ENCODE measurements at regions not wholly inside any gene's neighbourhood (a gene's known extent, or its start where the extent isn't known, plus 50 kb on each side); places are given as distances from the start of the nearest gene placed in this dataset.

DNA sequence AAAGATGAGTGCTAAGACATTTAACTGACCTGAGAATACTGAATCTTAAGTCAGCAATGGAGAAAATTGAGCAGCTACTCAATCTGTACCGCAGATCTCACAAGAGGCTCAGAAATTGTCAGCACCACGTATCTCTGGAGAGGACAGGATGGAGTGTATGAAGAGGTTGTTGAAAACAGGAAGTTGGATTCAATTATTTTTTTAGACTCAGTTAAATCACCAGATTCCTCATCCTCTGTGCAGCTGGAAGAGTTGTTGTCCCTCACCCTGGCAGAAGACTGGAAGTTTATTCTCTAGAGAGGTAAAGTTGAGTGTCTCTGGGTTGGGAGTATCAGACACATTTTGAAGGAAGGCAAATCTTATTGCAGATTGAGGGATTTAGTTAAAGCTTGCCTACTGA is 114.9 kb upstream of the NT5C1B start:
- no peak for DNase-seq

DNA sequence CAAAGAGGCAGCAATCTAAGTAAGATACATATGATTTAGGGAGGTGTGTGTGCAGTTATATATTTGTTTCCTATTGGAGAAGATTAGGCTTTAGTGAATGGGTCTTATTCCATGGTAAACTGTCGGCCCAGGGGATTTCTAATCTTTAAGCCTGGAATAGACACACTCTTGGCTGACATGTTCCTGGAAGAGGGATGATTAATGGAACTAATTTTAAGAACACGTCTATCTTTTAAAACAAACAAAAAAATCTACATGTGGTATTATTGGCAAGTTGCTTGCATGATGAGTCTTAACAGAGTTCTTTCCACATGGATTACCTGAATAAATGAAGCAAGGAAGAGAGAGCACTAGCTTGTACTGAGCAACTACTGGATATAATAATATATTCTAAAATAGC is 114.2 kb upstream of the NT5C1B start:
- DNase-seq: no peak

DNA sequence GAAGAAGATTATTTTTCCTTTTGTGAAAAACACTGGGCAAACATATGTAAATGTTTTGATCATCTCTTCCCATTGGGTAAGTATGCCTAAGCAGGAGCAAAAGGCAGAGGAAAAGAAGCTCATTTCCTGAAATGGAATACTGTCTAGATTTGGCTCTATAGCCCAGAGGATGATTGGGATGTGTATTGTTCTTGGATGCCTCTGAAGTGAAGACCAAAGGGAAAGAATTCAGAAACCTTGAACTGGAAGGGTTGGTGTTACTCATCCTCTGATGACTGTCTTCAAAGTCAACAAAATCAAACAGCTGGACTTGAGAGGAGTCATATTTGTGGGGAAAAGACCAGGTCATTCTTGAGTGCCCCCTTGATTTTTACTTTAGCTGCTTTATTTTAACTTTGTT is 112.6 kb upstream of the NT5C1B start:
- no peak for DNase-seq

DNA sequence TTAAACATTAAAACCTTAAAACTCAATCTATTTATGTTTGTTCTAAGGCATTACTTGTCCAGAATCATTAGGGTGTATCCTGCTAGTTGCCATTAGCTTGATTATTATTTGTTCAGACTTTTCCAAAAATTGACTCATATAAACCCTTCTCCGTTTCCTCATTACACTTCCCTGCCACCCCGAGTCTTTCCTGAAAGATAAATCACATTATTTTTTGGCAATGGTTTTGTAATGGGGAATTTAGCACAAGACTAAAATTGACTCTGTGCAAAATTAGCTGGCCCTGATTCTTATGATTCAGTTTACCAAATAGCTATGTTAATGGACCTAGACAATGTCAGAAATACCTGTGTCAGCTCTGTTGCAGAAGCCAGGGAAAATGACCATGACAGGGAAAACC is 112.2 kb upstream of the NT5C1B start:
- DNase-seq: no peak

DNA sequence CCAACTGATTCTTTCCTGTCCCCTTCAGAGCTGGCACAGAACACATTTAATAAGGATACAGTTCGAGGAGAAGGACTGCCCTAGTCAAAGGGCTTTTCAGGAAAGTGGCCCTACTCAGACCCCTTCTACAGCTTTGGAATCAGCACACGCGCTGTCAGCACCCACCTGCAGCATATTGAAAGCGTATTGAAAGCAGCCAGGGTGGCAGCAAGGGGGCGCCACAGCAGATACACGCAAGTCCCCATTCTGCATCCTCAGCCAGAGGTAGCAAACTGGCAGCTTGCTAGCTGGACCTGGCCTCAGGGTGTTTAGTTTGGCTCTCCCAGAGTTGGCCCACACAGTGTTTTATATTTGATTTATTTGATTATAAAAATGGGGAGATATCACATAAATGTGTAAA is 101.0 kb upstream of the NT5C1B start:
- no peak for DNase-seq

DNA sequence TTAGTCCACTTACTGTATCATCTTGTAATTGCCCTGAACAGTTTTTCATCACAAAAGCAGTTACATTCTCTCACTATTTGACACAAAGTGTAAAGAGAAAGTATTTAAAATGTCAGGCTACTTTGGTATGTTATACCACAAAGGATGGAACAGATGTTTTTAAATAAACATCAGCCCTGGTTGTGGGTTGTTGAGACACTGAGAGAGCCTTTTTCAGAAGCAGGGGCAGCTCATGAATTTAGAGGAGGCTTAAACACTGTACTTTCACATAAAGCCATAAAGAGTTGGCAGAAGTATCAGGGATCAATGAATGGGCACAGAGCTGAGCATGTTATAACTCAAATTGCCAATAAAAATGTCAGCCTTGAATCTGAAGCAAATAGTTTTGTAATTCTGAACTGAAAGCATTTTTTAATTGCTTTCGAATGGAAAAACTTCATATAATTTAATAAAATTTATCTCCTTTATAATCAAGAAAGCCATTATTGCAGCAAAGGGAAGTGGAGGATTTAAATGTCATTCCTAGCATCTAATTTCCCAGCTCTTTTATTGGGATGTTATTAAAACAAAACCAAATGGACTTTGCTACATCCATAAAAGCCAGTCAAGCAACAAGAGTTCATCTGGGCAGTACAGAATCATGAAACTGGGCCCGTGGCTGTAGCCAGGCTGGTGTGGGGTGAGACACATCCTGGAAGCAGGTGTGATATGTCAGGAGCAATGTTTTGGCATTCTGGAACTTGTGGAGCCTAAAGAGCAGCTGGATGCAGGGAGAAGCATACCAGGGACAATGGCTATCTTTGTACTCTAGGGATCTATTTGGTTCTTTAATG is 95.1 kb upstream of the NT5C1B start:
- DNase-seq: no peak

DNA sequence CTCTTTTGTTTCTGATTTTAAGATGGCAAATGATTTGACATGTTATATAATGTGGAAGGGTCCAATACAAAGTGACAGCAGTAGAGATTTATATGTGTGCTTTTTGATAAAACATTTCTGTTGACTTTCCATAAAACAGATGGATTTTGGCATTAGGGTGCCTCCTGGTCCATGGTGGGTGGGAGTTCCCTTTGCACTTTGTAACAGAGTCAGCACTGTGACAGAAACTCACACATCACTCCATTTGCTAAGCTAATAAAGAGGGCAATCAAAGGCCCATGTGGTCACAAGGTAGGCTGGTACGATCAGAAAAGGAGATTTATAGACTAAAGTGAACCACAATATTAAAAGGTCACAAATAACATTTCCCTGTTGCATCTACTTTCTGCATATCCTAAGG is 93.3 kb upstream of the NT5C1B start:
- no peak for DNase-seq

DNA sequence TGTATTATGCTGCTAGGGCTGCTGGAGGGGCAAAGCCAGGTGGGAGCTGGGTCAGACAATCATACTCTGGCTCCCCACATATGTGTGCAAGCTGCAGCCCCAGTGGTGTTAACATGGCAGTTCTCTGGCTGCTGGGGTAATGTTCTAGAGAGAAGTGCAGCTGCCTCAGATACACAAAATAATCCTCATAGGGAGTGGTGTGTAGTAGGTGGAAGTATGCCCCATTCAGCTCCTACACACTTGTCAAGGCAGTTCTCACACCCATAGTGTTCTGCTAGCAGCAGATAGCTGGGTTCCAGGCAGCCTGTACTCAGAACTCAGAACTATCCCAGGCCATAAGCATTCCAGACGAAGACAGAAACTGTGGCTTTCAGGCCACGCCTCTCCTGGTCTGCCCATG is 87.9 kb upstream of the NT5C1B start:
- no peak for DNase-seq

DNA sequence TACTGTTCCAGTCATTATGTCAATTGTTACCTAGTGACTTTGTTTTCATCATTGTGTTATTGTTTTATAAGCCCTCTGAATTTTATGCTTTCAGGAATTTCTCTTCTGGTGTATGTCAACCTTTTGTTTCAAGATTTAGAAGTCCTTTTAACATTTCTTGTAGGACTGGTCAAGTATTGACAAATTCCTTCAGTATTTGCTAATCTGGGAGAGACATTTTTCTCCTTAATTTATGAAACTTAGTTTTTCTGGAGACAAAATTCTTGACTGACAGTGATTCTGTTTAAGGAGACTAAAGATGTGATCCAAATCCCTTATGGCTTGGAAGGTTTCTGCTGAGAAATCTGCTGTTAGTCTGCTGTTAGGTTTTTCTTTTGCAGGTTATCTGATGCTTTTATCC is 84.9 kb upstream of the NT5C1B start:
- DNase-seq: no peak

DNA sequence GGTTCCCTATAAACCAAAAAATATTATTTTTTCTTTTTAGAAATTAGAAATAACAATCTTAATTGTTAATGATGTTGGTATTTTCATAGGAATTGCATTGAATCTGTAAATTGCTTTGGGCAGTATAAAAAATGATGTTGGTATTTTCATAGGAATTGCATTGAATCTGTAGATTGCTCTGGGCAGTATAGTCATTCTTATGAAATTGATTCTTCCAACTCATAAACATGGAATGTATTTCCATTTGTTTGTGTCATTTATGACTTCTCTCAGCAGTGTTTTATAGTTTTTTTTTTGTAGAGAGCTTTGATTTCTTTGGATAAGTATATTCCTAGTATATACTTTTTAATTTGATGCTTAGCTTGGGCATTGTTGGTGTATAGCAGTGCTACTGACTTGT is 82.0 kb upstream of the NT5C1B start:
- no peak for DNase-seq

DNA sequence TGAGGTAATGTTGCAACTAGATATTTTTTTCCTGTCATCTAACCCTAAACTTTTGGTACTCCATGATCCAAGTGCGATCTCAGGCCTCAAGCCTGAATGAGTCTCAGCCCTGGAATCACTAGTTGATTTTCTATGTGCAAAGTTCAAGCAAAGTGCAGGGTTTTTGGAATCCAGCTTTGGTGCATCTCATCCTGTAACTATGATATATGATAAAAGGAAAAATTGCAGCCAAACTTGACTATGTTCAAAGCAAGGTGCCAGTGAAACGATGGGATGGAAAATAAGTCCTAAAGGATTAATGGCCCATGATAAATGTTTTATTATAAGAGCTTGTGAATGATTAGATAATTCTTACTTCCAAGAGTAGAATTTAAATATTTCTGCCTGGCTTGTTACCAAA is 78.9 kb upstream of the NT5C1B start:
- DNase-seq: no peak

DNA sequence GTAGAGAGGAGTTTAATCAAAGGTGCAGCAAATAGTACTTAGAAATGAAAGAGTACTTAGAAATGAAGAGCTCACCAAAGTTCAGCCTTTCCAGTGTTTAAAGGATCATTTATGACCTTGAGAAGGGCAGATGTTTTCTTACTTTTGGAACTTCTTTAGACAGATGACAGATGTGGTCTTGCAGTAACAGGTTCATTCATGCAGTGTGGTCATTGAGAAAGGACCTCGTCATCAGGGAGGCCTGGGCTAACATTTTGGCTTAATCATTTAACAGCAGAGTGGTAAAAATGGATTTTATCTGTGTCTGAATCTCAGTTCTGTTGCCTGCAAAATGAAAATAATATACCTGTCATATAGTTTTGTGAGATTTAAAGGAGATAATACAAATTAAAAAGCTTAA is 75.1 kb upstream of the NT5C1B start:
- no peak for DNase-seq

DNA sequence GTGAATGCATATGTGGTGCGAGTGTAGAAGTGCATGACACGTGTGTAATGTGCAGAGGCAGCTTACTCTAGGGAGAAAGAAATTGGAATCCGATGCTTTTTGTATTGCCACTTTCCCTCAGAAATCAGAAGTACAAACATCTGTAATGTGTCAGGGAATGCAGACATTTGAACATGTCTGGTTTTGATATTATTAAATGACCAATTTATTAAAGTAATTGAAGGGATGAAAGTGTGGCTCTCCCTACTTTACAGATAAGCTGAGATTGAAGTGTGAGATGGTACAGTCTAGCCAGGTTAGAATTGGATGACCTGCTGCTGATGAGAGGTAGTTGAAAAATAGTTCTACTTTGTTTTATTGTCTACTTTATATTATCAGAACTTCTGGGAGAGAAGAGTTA is 74.5 kb upstream of the NT5C1B start:
- no peak for DNase-seq

DNA sequence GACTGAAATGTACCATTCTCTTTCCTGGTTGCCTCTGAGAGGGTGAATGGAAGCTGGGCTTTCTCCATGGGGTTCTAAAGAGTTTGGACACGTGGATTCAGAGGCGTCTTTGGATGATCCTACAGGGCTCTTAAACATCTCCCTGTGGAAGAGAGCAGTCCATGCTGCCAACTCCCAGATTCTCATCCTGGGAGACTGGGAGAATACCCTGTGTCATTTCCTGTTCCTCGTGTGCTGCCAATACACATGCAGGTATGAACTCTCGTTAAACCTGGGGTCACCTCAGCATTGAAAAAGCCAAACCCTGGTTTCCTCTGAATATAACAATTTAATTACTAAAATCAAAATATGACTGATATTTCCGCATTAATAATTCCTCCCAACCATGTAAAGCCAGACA is 73.3 kb upstream of the NT5C1B start:
- DNase-seq: no peak

DNA sequence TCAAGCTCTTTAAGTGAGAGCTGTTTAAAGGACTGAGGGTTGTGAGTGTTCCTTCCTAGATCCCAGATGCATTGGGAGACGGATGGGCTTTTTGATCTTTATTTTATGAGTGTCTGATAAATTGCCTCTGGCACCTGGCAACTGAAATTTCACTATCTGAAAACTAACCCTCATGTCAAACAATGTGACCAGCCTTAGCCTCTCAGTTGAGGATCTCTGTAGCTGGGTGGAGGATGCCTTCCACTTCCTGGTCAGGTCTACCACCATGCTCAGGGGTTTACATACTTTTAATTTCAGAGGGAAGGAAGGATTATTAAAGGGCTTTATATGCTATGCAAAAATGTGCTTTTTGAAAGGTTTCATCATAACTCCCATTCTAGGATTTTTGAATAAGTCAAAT is 70.5 kb upstream of the NT5C1B start:
- DNase-seq: no peak

DNA sequence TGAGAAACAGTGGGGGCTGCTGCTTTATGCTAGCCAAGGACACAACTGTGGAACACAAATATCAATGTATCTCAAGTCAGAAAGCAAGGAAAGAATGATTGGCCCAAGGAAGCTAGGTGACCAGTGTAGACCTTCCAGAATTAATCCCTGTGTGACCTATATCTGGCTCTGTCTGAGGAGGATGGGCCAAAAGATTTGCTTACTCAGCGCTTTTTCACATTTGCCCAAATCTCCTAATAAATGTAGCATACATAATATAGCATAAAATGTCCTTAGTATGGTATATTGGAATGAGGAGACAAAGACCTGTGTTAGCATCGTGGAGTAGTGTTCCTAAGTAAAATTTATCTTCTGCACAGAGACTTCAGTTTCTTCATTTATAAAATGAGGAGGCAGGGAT is 66.7 kb upstream of the NT5C1B start:
- no peak for DNase-seq

DNA sequence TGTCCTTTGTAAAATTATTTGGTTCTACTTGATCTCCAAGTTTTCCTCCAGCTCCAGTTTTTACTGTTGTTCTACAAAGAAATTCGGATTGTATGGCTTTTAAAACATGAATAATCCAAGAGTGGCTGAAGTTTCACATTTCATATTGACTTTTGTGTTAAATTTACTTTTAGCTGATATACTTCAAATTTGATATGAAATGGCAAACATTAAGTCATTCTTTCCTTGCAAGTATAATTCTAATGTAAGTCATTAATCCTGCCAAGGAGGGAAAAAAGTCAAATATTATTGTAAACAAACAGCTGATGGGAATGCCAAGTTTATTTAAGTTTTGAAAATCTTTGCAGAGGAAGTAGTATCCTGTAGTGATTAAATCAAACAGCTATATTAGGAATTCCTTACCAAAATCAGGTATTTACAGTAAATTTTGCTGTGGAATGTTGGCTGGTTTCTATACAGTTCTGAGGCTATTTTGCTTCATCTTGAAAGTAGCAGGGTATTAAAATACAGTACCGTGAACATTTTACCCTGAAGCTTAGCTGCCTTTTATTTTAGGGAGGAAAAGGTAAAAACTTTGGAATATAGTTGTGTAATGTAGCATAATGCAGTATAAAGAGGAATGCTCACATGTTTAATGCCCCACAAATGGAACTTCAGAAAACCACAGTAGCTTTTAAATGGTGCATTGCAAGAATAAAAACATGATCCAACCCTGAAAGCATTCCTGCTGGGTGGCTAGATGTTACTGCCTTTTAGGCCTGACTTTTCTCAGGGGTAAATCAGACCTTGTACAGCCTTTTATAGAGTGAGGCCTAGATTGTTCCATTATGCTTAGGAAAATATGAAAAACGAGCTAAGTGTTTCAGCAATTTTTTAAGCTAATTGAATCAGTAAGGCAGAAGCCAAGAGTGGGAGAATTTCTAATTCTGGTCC is 62.7 kb upstream of the NT5C1B start:
- no peak for DNase-seq

DNA sequence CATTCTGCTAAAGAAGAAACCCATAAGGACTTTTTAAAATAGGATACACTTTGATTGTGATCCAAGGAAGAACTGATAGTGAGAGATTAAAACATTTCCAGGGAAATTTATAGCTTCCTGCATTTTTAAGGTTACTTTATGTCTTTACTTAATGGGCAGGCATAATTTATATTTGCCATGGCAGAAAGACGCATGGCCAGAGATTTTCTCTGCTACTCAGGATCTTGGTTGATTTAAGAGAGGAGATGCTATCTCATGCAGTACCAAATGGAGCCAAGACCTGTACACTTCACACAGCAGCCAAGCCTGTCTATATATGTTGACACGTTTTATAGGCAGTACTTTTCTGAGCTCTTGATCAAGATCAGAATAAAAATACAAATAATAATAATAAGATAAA is 60.9 kb upstream of the NT5C1B start:
- no peak for DNase-seq

DNA sequence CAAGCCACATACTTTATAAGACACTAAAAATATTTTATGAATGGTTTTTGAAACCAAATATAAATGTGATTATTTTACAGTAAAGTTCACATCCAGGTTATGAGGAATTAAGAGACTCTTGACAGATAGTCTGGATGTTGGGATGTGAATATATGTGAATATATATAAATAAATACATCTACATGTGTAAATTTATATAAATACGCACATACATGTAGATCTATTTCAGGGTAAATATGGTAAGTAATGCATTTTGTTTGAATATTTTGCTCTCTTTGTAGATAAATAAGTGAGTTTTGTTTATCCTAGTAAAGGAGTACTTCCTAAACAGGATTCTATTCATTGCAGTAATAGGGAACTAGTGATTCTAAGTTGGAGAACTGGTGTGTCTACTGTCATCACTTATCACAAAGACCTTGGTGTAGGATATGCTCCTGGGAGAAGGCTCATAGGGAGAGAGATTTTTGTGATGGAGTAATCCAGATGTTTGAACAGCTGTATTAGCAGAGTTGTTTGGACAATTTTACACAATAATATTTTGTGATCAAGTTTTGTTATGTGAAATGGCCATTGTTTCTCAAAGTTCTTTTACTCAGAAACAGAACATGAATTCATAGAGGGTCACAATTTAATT is 60.2 kb upstream of the NT5C1B start:
- no peak for DNase-seq

DNA sequence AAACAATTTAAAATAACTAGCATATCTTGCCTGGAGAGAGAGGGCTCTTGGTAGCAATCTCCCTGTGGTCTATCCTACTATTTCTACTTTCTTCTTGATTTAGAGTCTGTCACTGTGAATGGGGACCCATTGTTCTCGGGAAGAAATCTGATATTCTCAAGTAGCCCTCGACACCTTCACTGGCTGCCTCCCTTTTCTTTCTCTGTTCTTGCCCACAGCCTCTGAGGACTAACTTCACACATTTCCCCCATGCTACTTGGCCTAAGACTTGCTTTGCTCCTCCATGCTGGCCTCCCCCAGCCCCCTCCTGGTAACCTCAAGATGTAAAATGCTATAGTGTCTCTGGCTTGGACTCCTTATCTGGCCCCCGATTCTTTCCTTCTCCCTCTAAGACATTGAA is 58.8 kb upstream of the NT5C1B start:
- no peak for DNase-seq

DNA sequence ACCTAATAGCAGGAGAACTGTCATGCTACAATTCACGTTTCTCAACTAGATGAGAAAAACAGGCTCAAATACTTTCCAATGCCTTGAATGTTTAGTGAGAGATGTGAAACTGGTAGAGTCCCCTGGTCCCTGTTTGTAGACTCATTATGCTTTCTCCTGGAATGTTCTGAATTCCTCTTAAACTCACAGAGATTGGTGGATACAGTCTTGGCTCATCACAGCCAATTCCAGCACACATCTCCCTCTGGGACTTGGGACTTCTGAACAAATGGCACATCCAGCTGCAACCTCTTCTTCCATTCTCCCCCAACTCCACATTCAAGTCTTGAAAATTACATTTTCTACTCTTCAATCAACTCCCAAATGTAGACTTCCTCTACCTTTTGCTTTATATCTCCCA is 58.4 kb upstream of the NT5C1B start:
- DNase-seq: no peak

DNA sequence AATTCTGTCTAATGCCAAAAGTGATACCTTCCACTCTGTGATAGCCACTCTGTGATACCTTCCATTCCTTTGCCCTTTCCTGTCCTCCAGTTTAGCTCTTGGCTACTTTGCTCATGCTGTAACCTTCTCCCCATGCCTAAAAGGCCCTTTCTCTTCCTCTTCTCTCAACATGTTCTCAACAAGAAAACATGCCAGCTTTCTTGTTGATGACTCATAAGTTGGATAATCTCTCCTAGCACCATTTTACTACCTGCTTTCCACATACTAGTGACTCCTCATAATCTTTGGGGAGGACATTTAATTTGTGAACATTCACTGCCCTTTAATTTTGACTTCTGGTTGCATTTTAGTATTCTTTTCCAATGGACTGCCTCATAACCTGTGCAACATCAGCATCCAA is 55.9 kb upstream of the NT5C1B start:
- no peak for DNase-seq

DNA sequence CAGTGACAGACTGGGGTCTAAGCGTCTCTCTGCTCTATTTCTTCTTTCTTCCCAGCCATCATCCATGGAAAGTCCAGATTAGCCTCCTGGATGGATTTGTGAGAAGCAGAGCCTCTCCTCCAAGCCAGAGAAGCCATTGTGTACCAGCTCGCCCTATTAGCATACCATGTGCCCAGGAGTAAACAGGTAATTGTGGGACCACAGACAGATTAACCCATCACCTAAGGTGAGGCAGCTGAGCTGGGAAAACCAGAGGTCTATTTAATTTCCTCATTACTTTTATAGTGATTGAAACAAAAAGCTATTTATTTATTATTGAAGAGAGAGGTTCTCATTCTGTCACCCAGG is 54.7 kb upstream of the NT5C1B start:
- DNase-seq: no peak
